ENCODE measurements at regions not wholly inside any gene's neighbourhood (a gene's known extent, or its start where the extent isn't known, plus 50 kb on each side); places are given as distances from the start of the nearest gene placed in this dataset.

DNA sequence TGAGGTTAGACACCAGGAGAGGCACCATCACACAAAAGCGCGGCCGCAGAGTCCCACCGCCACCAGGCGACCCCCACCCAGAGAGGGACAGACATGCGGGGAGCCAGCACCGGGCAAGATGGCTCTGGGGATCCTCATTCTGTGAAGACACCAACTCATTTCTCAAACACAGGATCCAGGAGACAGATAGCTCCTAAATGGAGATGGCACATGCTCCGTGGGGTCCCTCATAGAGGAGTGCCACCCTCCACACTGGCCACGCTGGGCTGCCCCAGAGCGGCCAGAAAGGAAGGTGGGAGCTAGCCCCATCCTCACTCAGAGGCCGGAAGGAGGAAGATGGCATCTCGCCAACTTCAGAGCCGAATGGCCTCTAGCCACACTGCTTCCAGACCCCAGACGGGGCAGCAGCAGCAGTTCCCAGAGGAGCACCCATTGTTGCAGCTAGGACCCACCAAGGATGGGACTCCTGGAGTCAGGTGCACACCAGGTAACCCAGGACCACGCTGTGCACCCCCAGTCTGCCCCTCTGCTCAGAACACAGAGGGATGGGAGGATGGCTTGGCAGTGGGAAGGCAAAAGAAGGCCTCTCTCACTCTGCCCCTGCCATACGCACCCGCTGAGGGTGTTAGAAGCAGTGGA lies 78.6 kb downstream of the ZIC5 start:
- no peak for DNase-seq (ENCODE audit: low spot score)

DNA sequence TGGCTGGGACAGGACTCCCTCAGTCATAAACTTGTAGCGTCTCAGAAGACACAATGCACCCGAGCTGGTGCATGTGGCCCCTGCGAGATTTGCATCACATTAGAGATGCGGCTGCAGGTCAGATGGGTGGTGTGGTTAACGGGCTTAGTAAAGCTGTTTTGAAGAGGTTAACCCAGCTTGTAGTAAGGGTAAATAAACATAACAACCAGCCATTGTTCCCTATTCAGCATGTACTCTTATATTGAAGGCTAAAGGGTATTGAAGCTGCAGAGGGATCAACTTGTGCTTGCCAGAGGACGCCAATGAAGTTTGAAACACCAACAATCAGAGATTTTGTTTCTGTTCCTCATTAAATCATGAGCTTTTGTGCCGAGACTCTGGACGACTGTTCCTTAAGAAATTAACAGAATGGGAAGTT lies 79.4 kb downstream of the ZIC5 start:
- DNase-seq (ENCODE audit: low spot score) = no peak

DNA sequence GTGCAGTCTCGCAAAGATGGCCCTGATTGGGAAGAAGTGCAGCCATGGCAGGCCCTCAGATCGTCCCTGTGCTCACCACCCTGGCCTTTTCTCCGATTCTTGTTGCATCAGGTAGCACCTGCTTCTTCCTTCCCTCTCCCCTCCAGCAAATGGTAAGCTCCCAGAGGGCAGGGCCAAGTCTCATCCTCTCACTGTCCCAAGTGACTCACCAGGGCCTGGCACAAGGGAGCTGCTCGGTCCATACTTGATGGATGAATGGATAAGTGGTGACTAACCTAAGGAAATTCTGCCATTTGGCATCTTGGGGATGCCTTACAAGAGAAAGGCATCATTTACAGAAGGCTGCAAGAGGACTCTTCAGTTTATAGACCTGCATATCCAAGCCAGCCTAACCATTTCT lies 84.9 kb downstream of the ZIC5 start:
- no peak for DNase-seq (ENCODE audit: low spot score)

DNA sequence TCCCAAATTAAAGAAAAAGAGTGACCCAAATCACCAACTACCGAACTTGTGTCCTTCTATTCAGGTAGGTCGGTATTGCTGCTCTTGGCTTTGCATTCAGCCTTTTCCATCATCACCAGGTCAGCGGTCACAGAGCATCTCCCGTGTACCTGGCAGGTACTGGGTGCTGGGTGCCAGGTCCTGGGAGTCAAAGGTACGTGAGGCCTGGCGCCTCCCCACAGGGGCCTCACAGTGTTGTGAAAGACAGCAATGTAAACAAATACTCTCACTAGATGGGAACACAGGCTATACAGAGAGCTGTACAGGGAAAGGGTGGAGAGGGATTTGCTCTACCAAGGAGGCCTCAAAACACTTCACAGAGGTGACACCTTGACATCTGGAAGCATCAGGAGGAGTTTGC lies 86.7 kb downstream of the ZIC5 start:
- no peak for DNase-seq (ENCODE audit: low spot score)

DNA sequence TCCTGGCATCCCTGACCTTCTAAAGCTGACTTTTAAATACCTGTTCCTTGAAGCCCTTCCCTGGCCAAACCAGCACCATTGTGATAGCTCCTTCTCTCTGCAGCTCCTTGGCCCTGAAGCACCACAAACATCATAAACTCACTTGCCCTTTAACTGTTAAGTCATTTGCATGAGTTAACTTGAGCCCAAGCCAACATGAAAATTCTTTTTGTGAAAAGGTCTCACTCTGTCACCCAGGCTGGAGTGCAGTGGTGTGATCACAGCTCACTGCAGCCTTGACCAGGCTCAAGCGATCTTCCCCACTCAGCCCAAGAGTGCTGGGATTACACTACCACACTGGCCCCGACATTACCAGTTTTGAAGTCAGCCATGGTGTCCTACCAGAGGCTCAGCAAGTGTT lies 87.8 kb downstream of the ZIC5 start:
- no peak for DNase-seq (ENCODE audit: low spot score)

DNA sequence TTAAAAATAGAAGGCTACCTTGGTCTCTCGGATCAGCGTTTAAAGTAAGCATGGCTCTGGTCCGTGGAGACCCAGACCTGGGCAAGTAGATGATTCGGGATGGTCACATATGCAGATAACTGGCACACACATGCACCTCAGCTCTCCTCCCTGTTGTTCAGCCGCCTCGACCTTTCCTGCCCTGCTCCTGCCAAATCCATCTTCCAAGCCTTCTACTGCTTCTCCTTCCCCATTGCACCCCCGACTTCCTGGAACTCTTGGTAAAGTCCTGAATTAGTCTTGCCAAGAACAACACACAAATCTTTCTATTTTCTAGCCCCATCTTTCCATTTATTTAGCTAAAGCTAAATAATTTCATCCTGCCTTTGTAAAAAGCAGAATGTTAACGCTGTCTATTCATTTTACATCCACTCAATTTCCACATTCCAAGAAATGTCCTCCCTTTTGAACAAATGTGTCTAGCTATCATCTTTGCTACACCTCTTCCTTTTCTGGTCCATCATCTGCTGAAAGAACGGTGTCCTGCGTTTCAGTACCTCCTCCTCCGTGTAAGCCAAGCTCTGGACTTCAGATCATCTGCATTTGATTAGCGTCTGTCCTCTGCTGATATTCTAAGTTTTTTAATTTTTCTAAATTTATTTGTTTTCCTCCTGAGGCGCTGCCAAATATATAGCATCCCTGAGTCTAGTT lies 92.5 kb downstream of the ZIC5 start:
- no peak for DNase-seq (ENCODE audit: low spot score)

DNA sequence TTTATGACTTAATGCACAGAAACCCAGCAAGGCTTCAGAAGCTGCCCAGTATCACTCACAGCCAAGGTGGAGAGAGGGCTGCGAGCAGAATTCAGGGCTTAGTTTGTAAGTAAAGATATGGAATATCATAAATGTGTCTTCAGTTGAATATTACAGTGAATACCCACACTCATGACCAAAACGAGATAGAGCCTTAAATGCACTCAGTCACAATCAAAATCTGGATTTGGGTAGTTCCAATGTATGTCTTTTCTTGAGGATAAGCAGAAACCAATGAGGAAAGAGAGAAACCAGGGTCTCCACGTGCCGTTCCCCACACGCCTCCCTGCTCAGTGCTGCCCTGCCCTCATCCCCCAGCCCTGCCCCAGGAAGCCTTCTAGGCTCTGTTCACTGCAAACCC lies 94.9 kb downstream of the ZIC5 start:
- no peak for DNase-seq (ENCODE audit: low spot score)

DNA sequence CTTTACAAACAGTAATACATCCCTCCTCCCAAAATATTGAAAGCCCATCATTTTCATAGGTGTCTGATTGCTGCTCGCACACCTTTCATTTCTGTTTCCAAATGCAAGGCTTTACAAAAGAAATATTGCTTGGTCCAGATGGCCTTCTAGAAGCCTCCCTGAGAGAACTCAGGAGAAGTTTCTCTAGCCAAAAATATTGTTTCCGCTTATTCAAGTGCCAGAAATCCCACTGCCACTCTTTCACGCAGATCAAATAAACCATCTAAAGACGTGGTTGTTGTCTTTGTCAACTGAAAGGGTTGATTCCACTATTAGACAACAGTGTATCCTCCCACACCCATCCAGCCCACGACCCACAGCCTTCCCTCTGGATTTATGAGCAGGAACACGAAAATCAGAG lies 96.2 kb downstream of the ZIC5 start:
- no peak for DNase-seq (ENCODE audit: low spot score)

DNA sequence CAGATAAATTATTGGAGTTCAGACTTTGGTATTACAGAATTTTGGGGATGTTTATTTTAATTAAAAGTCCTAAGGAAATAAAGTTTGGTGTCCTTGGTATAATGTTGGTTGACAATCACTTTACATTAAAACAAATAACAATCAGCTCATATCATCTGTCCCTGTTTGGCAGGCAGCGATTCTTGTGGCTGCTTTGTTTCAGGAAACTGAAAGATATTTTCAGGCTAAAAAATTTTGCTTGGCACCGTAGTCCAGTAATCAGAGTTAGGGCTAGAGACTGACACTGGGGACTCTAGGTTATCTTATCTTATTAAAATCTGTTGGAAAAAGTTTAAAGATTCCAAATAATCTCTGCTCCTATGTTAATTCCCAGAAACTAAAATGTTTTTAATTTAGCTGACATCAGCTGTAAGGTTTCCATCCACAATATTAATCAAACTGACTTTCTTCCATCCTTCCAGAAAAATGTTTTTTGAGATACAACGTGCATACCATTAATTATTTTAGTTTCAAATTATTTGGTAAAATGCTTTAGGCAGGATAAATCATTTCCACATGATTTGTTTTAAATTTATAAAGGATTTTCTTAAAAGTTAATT lies 97.6 kb downstream of the ZIC5 start:
- no peak for DNase-seq (ENCODE audit: low spot score)

DNA sequence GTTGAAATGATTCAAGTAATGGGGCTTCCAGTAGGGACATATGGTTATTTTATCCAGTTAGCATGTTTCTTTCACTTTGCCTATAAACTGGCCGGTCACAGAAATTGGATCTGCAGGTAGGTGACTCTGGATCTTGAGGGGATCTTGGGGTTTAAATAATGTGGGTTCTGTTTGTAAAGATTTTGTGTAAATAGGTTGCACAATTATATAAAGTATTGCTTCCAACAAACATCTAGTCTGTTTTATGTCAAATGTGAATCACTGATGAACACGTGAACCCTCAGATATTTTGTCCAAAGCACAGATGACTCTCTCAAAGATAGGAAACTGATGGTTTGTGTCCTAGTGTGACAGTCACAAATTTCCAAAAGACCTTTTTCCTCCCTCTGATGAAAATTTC lies 98.4 kb downstream of the ZIC5 start:
- no peak for DNase-seq (ENCODE audit: low spot score)

DNA sequence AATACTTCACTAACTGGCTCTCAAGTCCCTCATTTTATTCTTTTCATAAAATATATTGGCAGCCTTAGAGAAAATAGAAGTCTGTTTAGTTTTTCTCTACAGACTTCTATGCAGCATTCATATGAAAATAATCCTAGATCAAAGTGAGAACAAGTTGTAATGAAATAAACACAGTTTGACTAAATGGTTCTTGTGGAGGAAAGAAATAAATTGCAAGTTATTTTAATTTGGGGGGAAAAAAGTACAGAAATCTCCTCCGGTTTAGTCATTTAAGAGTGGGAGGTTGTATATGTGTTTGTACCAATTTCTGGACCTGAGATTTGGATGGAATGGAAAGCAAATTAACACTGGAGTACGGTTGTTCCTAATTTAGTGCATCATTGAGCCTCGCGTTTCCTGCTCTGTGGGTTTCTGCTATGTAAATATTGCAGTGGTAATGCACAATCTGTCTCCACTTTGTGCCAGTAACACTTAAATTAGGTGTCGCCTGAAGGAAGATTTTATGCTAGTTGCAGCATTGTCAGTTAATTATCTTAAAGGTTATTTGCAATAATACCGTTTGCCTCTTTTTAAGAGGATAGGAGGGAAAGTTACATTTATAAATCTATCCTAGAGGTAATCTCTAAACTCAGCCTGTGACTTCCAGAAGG lies 100.2 kb downstream of the ZIC5 start:
- no peak for DNase-seq (ENCODE audit: low spot score)

DNA sequence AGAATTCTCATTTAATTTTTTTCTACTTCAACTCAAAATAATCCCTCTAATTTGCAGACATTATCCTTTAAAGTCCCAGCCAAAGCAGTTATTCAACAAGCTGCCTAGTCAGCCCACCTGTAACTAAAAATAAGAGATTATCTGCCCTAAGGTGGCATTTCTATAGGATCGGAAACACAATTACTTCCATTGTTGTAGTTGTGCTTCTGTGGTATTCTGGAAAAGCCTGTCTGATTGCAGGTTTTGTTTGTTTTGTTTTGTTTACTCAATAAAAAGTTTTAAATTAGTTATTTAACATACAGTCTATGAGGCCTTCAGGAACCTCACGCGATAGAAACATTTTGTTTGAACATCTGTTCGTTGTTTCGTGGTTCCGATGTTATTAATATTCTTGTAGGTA lies 101.0 kb downstream of the ZIC5 start:
- no peak for DNase-seq (ENCODE audit: low spot score)

DNA sequence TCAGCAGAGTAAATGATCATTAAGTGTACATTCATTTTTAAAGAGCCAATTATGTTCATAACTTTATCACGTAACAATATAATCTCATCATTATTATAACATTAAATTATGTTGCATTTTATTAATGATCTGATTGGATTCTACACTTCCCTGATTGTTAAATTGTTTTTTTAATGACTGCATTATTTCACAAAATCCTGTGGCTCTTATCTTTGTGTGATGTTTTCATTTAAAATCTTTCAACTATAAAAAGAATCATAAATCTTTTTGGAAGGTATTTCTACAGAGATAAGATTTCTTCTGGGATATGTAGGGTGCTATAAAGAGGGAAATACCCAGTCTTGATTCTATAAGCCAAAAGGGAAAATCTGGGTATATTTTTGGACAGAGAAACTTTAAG lies 101.7 kb downstream of the ZIC5 start:
- no peak for DNase-seq (ENCODE audit: low spot score)

DNA sequence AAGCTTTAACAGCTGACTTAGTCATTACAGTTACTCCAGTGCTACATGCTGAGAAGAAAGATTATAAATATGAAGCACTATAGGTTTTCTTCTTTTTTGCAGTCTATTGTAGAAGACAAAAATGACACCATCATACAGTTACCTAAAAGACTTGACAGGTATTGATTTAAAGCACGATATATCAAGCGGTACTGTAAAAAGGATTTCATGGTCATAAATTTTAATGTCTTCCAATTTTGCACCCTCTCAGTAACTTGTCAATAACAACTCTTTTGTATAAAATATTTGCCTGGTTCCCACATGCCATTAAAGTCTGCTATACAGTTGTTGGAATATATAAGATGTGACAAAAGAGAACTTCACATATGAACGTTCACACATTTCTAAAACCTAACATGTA lies 102.8 kb downstream of the ZIC5 start:
- DNase-seq (ENCODE audit: low spot score) = no peak

DNA sequence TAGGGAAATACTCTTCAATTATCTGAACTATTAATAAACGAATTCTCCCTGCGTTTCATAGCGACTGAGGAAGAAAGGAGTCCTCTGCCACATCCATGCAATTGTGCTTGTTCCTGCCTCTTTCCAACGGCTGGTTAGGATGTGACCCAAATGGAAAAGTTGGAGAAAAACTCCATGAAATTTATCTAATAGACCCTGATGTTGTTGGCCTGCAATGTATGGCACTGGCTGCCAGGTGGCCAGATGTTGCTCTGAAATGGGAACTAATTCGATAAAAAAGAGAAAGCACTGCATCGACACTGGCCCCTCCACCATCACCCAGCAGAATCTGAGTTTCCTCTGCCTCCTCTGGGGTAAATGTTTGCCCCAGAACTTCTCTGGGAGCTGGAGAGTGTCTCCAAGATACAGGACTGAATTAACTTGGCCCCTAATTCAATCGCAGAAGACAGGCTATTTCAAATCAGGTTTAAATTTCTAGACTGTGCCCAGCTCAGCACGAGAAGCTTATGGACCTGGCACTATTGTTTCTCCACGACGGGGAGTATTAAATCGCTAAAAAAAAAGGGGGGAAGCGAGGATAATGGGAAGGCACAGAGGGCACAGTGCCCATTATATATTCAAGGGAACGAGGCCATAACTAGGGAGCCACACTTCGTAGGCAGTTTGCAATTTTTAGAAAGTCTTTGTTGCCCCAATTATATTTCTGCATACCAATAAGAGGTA lies 103.9 kb downstream of the ZIC5 start:
- no peak for DNase-seq (ENCODE audit: low spot score)

DNA sequence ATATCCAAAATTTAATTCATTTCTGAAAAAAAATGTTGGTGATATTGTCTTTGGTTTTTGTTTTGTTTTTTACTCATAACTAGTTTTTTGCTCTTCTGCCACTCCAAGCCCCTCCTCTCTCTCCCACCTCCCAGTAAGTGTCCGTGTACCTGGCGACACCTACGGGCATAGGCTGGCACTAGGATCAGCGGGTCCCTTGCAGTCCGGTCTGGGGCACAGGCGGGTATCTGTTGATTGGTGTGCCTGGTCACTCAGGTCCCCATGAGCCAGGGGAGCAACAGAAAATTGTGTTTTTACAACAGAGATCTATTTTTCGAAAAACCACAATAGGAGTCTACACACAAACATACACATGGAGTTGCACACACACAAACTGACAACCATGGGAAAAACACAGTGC lies 104.8 kb downstream of the ZIC5 start:
- no peak for DNase-seq (ENCODE audit: low spot score)

DNA sequence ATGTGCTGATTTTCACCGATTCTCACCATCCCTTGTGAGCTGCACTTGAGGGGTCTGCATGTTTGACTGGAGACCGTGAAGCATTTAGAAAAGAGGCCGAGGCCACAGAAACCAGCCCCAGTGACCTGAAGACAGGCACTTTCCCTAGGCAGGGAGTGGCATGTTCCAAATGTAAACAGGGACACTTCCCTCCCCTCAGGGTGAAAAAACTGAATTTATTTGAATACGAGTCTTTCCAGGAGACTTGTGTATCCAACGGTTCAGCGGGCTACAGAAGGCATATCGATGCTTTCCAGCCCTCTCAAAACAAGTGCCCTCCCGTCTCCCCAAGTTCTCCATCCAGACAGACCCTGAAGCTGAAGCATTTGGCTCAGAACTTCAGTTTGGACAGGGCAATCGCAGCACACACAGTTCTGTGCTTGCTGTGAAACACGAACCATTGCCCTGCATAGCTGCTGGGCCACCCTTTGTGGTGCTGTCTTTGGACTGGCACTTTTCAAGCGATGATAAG lies 106.1 kb downstream of the ZIC5 start:
- no peak for DNase-seq (ENCODE audit: low spot score)

DNA sequence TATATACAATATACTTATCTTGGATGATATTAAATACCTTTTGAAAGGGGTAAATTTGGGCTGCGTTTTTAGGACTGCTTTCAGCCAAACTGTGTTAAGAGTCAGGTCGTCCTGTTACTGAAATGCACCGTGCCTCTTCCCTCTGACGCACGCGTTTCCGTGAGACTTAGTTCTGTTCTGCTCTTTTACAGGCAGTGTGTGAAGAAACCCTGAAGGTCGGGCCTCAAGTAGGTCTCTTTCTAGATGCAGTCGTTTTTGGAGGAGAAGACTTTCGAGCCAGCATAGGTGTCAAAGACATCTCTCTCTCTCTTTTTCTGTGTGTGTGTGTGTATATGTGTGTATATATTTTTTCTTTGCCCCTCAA lies 107.0 kb downstream of the ZIC5 start:
- DNase-seq (ENCODE audit: low spot score) = no peak

DNA sequence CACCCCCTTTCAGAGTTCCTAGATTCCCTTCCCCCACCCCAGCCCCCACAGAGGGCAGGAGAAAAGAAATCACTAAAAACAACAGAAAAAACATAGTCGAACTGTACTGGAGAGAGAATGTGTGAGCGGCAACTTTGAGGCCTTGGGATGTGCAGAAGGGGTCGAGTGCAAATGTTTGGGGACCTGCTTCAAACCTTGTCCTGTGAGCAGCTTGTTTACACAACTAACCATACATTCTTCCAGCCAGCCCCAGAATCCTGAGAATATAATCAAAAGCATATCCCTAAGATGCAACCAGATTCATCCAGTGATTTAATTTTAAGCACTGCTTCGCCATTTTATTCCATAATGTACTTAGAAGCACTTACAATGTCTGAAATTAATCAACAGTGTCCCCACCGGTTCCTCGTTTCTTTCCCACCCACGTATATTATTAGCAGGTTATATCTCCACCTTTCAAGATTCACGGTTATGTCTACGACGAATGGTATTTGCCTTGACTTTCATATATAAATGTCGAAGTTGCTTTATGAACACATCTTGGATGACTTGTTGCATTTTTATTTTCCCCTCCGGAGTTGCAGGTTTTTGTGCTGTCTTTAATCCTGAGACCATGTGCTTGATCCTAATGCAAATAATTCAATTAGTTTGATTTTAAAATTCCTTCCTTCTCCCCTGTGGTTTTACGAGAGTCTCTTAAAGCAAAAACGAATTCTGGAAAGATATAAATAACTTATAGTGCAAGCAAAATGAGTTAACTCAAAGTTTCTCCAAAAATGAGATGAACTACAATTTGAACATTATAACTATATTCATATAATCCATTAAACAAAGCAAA lies 107.6 kb downstream of the ZIC5 start:
- no peak for DNase-seq (ENCODE audit: low spot score)

DNA sequence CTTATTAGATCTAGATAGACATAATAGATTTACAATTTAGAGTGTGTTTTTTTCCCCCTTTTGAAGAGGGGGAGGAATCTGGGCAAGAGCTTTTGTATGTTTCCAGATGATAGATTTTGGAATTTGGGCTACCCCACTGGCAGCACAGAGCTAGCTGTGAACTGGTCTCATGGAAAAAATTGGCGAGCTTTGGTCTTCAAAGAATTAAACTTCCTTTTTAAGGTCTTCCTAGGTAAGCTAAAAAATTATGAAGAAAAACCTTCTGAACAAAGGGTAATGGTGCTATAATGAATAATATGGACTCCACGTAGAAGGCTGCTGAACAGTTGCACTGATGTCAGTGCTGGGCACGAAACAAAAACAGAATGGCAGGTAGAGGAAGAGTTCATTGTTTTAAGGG lies 109.3 kb downstream of the ZIC5 start:
- DNase-seq (ENCODE audit: low spot score) = no peak

DNA sequence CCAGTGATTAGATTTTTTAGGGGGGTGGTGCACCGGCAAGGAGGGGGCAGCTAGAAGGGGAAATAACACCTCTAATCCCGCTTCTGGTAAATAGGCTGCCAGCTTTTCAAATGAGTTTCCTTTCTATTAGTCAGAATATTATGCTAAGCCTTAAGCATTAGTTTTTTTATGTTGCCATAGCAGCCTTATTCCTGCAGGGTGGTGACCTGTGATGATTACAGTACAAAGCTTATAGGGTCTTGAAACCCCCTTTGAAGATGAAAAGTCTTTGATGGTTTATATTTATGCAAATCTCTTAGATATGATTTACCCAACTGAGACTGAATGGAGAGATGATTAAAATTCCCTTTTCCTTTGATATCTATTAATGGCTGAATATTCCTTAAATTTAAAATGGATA lies 109.8 kb downstream of the ZIC5 start:
- no peak for DNase-seq (ENCODE audit: low spot score)

DNA sequence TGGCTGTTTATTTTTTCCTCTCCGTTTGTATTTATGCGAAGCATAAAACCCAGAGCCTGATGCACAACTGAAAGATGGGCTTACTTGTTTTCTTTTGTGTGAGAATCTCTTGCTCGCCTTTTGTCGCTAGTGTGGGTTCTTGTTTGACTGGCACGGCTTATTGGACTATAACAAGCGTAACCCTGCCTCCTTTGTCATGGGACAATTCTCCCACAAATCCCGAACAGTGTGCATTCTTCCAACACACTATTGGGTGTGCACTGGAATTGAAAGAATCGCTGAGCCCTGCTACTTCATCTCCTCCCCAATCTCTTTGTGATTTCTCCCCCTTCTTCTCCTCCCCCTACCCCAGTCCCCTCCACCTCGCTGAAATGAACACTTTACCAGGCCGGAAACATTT lies 110.8 kb downstream of the ZIC5 start:
- DNase-seq (ENCODE audit: low spot score) = no peak

All from activated CD4-positive, alpha-beta T cell treated with anti-CD3 and anti-CD28 coated beads, Interleukin-2, Interleukin-4, amounts not matched to agents 100 ng/mL and 50 ng/mL, durations not matched to agents 16 hours and 8 hours (primary cell).